C4-2B (cell line): ENCODE measurements at regions not wholly inside any gene's neighbourhood (a gene's known extent, or its start where the extent isn't known, plus 50 kb on each side); places are given as distances from the start of the nearest gene placed in this dataset.

Experiments used
- ZFX ChIP-seq: fragments of 450-650 bp; IDR thresholded peaks from 2 replicates; pipeline ENCODE4 v1.6.1; 2017
- TF ChIP-seq, protein P1 (sequence below): fragments of 450-650 bp; conservative IDR thresholded peaks from 2 replicates; pipeline ENCODE4 v1.5.1; 2017; ENCODE audit warnings: mild to moderate bottlenecking

GRCh38 chr4:164442180-164442579, 311.8 kb upstream of the SMIM31 start:
- TF ChIP-seq, protein P1, sequence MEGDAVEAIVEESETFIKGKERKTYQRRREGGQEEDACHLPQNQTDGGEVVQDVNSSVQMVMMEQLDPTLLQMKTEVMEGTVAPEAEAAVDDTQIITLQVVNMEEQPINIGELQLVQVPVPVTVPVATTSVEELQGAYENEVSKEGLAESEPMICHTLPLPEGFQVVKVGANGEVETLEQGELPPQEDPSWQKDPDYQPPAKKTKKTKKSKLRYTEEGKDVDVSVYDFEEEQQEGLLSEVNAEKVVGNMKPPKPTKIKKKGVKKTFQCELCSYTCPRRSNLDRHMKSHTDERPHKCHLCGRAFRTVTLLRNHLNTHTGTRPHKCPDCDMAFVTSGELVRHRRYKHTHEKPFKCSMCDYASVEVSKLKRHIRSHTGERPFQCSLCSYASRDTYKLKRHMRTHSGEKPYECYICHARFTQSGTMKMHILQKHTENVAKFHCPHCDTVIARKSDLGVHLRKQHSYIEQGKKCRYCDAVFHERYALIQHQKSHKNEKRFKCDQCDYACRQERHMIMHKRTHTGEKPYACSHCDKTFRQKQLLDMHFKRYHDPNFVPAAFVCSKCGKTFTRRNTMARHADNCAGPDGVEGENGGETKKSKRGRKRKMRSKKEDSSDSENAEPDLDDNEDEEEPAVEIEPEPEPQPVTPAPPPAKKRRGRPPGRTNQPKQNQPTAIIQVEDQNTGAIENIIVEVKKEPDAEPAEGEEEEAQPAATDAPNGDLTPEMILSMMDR, result no peak
- TF ChIP-seq ZFX, result no peak
